ENCODE measurements at regions not wholly inside any gene's neighbourhood (a gene's known extent, or its start where the extent isn't known, plus 50 kb on each side); places are given as distances from the start of the nearest gene placed in this dataset.

- Histone ChIP-seq H3K79me2 (ENCODE audit: insufficient read depth, low read length) (no peaks in the 10 kb centered on the region), H3K4me1 (ENCODE audit: insufficient read depth, low read length, poor library complexity, severe bottlenecking) (peaks cover 3% of the 10 kb centered on the region), H3K36me3 (ENCODE audit: insufficient read depth, low read length) (no peaks in the 10 kb centered on the region), H3K4me3 (ENCODE audit: low read length, poor library complexity, severe bottlenecking) (no peak overlapping the region), H3F3A (ENCODE audit: low read depth) (no peaks in the 10 kb centered on the region), H3K9me3 (ENCODE audit: insufficient read depth, low read depth, low read length) (no peaks in the 10 kb centered on the region), H3K9ac (ENCODE audit: low read depth, low read length, poor library complexity, severe bottlenecking) (no peak overlapping the region), H3K27me3 (ENCODE audit: insufficient read depth, low read length, poor library complexity, severe bottlenecking) (no peaks in the 10 kb centered on the region), H2AFZ (ENCODE audit: low read length) (no peak overlapping the region), H4K20me1 (ENCODE audit: insufficient read depth, low read length, poor library complexity, severe bottlenecking) (no peaks in the 10 kb centered on the region), H3K9me2 (replicated peaks; ENCODE audit: low read depth, low read length) (no peaks in the 10 kb centered on the region), H3K4me2 (ENCODE audit: low read depth, low read length, poor library complexity, severe bottlenecking) (no peak overlapping the region)
- TF ChIP-seq EZH2phosphoT487 (IDR thresholded peaks at IDR 0.05; ENCODE audit: borderline replicate concordance) (no peak), CTCF (conservative IDR thresholded peaks at IDR 0.05; ENCODE audit: low read length) (no peak)
Observed at GRCh38 chr9:102135768-102136167, 397.3 kb upstream of the GRIN3A start.

- Histone ChIP-seq H3K9ac (ENCODE audit: low read depth, low read length, poor library complexity, severe bottlenecking) (no peak overlapping the region), H3K36me3 (ENCODE audit: insufficient read depth, low read length) (no peaks in the 10 kb centered on the region), H3K4me3 (ENCODE audit: low read length, poor library complexity, severe bottlenecking) (no peak overlapping the region), H3K4me1 (ENCODE audit: insufficient read depth, low read length, poor library complexity, severe bottlenecking) (no peaks in the 10 kb centered on the region), H2AFZ (ENCODE audit: low read length) (no peak overlapping the region), H4K20me1 (ENCODE audit: insufficient read depth, low read length, poor library complexity, severe bottlenecking) (no peaks in the 10 kb centered on the region), H3F3A (ENCODE audit: low read depth) (no peaks in the 10 kb centered on the region), H3K9me3 (ENCODE audit: insufficient read depth, low read depth, low read length) (no peaks in the 10 kb centered on the region), H3K9me2 (replicated peaks; ENCODE audit: low read depth, low read length) (no peaks in the 10 kb centered on the region), H3K4me2 (ENCODE audit: low read depth, low read length, poor library complexity, severe bottlenecking) (no peak overlapping the region), H3K79me2 (ENCODE audit: insufficient read depth, low read length) (no peaks in the 10 kb centered on the region), H3K27me3 (ENCODE audit: insufficient read depth, low read length, poor library complexity, severe bottlenecking) (no peaks in the 10 kb centered on the region)
- TF ChIP-seq EZH2phosphoT487 (IDR thresholded peaks at IDR 0.05; ENCODE audit: borderline replicate concordance) (no peak), CTCF (conservative IDR thresholded peaks at IDR 0.05; ENCODE audit: low read length) (no peak)
Observed at GRCh38 chr9:102124465-102124864, 386.0 kb upstream of the GRIN3A start.

- Histone ChIP-seq H3K9me3 (ENCODE audit: insufficient read depth, low read depth, low read length) (no peaks in the 10 kb centered on the region), H3K4me1 (ENCODE audit: insufficient read depth, low read length, poor library complexity, severe bottlenecking) (no peaks in the 10 kb centered on the region), H3K4me3 (ENCODE audit: low read length, poor library complexity, severe bottlenecking) (no peak overlapping the region), H3K36me3 (ENCODE audit: insufficient read depth, low read length) (no peaks in the 10 kb centered on the region), H3K9ac (ENCODE audit: low read depth, low read length, poor library complexity, severe bottlenecking) (no peak overlapping the region), H3K79me2 (ENCODE audit: insufficient read depth, low read length) (no peaks in the 10 kb centered on the region), H3K27me3 (ENCODE audit: insufficient read depth, low read length, poor library complexity, severe bottlenecking) (no peaks in the 10 kb centered on the region), H3F3A (ENCODE audit: low read depth) (no peaks in the 10 kb centered on the region), H4K20me1 (ENCODE audit: insufficient read depth, low read length, poor library complexity, severe bottlenecking) (no peaks in the 10 kb centered on the region), H2AFZ (ENCODE audit: low read length) (no peak overlapping the region), H3K4me2 (ENCODE audit: low read depth, low read length, poor library complexity, severe bottlenecking) (no peak overlapping the region), H3K9me2 (replicated peaks; ENCODE audit: low read depth, low read length) (no peaks in the 10 kb centered on the region)
- TF ChIP-seq EZH2phosphoT487 (IDR thresholded peaks at IDR 0.05; ENCODE audit: borderline replicate concordance): no peak
- no peak for TF ChIP-seq CTCF (conservative IDR thresholded peaks at IDR 0.05; ENCODE audit: low read length)
Observed at GRCh38 chr9:102114557-102114956, 376.1 kb upstream of the GRIN3A start.
